ENCODE measurements at regions not wholly inside any gene's neighbourhood (a gene's known extent, or its start where the extent isn't known, plus 50 kb on each side); places are given as distances from the start of the nearest gene placed in this dataset.

GRCh38 chr6:154914288-154914687 is 80.8 kb upstream of the TIAM2 start:
- TF ChIP-seq SP1 (IDR thresholded peaks at IDR 0.05), result no peak
- TF ChIP-seq, protein P1, sequence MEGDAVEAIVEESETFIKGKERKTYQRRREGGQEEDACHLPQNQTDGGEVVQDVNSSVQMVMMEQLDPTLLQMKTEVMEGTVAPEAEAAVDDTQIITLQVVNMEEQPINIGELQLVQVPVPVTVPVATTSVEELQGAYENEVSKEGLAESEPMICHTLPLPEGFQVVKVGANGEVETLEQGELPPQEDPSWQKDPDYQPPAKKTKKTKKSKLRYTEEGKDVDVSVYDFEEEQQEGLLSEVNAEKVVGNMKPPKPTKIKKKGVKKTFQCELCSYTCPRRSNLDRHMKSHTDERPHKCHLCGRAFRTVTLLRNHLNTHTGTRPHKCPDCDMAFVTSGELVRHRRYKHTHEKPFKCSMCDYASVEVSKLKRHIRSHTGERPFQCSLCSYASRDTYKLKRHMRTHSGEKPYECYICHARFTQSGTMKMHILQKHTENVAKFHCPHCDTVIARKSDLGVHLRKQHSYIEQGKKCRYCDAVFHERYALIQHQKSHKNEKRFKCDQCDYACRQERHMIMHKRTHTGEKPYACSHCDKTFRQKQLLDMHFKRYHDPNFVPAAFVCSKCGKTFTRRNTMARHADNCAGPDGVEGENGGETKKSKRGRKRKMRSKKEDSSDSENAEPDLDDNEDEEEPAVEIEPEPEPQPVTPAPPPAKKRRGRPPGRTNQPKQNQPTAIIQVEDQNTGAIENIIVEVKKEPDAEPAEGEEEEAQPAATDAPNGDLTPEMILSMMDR (IDR thresholded peaks at IDR 0.05; ENCODE audit: low read depth, low read length, missing input control), result no peak
- TF ChIP-seq REST (IDR thresholded peaks at IDR 0.05), result no peak
- TF ChIP-seq RAD21 (IDR thresholded peaks at IDR 0.05), result no peak
- no peak for TF ChIP-seq ATF3 (IDR thresholded peaks at IDR 0.05)
- no peak for TF ChIP-seq TAF1 (conservative IDR thresholded peaks at IDR 0.05)
- no peak for TF ChIP-seq FOXA2 (IDR thresholded peaks at IDR 0.05)
